ENCODE measurements at regions not wholly inside any gene's neighbourhood (a gene's known extent, or its start where the extent isn't known, plus 50 kb on each side); places are given as distances from the start of the nearest gene placed in this dataset.

DNA sequence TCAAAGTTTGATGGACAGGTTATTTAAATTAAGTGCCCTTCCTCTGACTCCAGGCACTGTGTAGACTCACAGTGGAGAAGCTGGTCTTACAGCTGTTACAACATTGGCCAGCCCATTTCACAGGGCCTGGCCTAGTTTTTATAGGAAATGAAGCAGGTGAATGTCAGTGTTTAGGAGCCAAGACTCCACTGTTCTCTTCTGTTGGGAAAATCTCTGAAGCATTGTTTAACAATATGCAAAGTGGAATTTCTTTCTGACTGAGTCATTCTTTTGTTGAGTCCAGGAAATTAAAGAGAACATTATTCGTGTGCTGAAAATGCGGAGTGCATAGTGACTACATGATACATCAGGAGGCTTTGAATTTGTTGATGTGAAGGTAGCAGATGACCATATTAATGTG lies 64.7 kb downstream of the ARRDC4 start:
- H3K36me3 Mint-ChIP-seq: no peaks in the 10 kb centered on the region
- H3K4me3 Mint-ChIP-seq: no peak overlapping the region
- ATAC-seq (ENCODE audit: low read depth) (no peak), DNase-seq (ENCODE audit: low spot score in 2 of 2) (no peak)
- H3K27me3 Mint-ChIP-seq: no peaks in the 10 kb centered on the region
- peaks cover 7% of the 10 kb centered on the region for H3K9me3 Mint-ChIP-seq
- H3K27ac Mint-ChIP-seq: no peak overlapping the region
- no peaks in the 10 kb centered on the region for H3K4me1 Mint-ChIP-seq

DNA sequence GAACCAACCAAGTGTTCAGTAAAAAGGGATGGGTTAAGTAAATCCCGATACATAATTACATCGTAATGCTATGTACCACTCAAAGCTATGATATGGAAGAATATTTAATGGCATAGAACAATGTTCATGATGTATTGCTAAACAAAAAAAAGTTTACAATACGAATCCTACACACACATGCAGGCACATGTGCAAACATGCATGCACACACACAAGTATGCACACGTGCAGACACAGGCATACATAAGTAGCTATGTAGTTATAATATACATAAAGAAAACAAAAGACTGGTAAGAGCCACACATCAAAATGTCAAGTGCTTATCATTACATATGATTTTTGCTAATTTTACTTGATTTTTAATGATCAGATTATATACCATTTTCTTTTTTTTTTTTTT lies 74.2 kb downstream of the ARRDC4 start:
- H3K36me3 Mint-ChIP-seq: no peaks in the 10 kb centered on the region
- H3K27ac Mint-ChIP-seq: no peak overlapping the region
- H3K9me3 Mint-ChIP-seq: no peaks in the 10 kb centered on the region
- no peak overlapping the region for H3K4me3 Mint-ChIP-seq
- DNase-seq (ENCODE audit: low spot score in 2 of 2) (no peak), ATAC-seq (ENCODE audit: low read depth) (no peak)
- no peaks in the 10 kb centered on the region for H3K4me1 Mint-ChIP-seq
- no peaks in the 10 kb centered on the region for H3K27me3 Mint-ChIP-seq

DNA sequence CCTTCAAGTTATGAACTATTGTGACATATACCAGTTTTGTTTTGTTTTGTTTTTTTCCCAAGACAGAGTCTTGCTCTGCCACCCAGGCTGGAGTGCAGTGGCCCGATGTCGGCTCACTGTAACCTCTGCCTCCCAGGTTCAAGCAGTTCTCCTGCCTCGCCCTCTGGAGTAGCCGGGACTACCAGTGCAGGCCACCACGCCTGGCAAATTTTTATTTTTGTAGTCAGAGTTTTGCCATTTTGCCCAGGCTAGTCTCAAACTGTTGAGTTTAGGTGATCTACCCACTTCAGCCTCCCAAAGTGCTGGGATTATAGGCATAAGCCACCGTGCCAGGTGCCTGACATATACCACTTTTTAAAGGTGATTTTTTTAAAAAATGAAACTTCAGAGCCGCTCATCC lies 74.6 kb downstream of the ARRDC4 start:
- no peaks in the 10 kb centered on the region for H3K27me3 Mint-ChIP-seq
- no peaks in the 10 kb centered on the region for H3K4me1 Mint-ChIP-seq
- no peak for ATAC-seq (ENCODE audit: low read depth)
- H3K9me3 Mint-ChIP-seq: no peaks in the 10 kb centered on the region
- no peak overlapping the region for H3K27ac Mint-ChIP-seq
- no peak for DNase-seq (ENCODE audit: low spot score in 2 of 2)
- H3K4me3 Mint-ChIP-seq: no peak overlapping the region
- H3K36me3 Mint-ChIP-seq: no peaks in the 10 kb centered on the region

DNA sequence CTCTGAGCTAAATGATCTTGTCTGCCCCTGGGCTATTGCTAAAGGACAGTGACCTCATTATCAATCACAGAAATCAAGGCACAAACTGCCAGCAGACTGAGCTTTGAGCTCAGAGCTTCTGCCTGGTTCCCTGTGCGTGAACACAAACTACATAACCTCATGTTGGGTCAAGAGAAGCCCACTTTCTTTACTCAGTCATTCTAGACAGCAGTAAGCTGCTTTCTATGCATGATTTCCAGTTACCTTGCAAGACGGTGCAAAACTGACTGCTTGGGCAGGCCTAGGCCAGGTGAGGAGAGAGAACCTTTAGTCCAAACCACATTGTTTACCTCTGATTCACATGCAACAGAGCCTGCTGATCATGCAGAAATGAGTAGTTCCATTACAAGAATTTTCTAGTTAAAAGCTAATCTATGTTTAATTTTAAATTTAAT lies 75.1 kb downstream of the ARRDC4 start:
- Mint-ChIP-seq H3K27ac (no peak overlapping the region), H3K27me3 (no peaks in the 10 kb centered on the region), H3K4me3 (no peak overlapping the region), H3K36me3 (no peaks in the 10 kb centered on the region), H3K9me3 (no peaks in the 10 kb centered on the region), H3K4me1 (no peaks in the 10 kb centered on the region)
- ATAC-seq (ENCODE audit: low read depth) (no peak), DNase-seq (ENCODE audit: low spot score in 2 of 2) (no peak)

DNA sequence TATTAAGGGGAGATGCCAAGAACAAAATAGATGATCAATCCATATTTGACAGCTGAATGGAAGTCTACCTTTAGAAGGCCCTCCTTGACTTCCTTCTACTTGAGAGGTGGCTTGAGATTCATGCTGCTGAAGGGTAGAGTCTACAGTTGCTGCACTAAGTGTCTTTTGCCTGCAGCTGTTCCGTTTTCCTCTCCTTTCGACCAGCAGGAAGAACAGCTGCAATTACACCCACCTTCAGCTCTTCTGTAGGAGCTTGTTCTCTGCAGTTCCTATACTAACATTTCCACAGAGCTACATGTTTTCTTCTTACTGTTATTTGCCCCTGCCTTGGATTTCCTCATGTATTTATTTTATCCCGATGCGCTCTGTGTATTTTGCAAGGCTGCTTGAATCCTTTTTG lies 79.1 kb downstream of the ARRDC4 start:
- DNase-seq (ENCODE audit: low spot score in 2 of 2): no peak
- Mint-ChIP-seq H3K9me3 (peaks cover 3% of the 10 kb centered on the region), H3K27me3 (no peaks in the 10 kb centered on the region), H3K27ac (no peak overlapping the region), H3K4me1 (no peaks in the 10 kb centered on the region), H3K4me3 (no peak overlapping the region), H3K36me3 (no peaks in the 10 kb centered on the region)
- no peak for ATAC-seq (ENCODE audit: low read depth)

DNA sequence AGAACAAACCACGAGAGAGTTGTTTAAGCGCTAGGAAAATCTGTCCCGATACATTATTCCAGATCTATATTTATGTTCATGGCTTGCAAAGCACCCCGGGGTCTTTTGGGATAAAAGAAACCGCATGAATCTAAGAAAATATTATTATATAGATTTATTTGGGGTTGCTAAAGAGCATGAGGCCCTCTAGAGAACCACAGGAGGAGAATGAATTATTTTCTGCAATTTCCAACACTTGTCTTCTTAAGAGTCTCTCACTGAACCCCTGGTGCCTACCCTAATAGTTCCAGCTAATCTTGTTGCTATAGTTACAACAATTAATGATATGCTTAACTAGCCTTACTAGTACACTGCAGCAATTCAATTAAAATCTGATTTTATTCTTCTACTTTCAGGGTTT lies 79.6 kb downstream of the ARRDC4 start:
- no peaks in the 10 kb centered on the region for H3K36me3 Mint-ChIP-seq
- no peak overlapping the region for H3K4me3 Mint-ChIP-seq
- H3K4me1 Mint-ChIP-seq: no peaks in the 10 kb centered on the region
- no peak overlapping the region for H3K27ac Mint-ChIP-seq
- H3K9me3 Mint-ChIP-seq: peaks cover 3% of the 10 kb centered on the region
- H3K27me3 Mint-ChIP-seq: no peaks in the 10 kb centered on the region
- ATAC-seq (ENCODE audit: low read depth) (no peak), DNase-seq (ENCODE audit: low spot score in 2 of 2) (no peak)

DNA sequence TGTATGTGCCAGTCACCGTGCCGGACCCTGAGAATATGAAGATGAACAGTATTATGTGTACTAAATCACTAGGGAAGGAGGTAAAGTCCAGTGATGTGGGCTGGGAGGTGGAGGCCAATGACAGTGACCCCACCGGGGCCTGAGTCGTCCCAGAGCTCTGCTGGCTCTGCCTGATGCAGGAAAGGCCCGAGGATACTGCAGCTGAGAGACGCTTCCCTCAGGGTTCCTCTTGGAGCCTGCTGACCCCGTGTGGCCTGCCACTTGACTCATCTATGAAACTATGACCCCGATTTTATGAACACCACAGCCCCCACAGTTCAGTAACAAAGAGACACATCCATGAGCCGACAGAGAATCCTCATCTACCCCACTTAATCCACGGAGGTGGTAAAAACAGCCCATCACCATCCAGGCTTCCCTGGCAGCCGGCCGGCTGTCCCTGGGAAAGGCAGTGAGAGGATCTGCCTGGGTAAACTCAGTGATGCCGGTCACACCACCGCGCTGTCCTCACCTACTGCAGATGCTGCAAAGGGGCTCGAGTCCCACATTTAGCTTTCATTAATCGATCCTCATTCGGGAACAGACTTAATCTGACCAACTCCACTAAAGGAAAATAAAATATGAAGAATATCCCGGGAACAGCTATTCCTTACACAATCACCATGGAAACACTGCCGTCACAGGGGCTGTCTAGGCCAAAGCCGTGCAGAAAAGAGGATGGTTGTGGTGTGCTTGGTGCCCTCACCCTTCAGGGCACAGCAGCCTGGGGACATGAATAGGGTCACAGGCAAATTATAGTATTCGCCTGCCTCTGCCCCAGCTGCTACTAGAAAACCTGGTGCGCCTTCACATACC lies 82.9 kb downstream of the ARRDC4 start:
- no peak for ATAC-seq (ENCODE audit: low read depth)
- Mint-ChIP-seq H3K27me3 (peaks cover 2% of the 10 kb centered on the region), H3K9me3 (peaks cover 9% of the 10 kb centered on the region), H3K4me1 (no peaks in the 10 kb centered on the region), H3K27ac (no peak overlapping the region), H3K36me3 (no peaks in the 10 kb centered on the region), H3K4me3 (no peak overlapping the region)
- DNase-seq (ENCODE audit: low spot score in 2 of 2): no peak

DNA sequence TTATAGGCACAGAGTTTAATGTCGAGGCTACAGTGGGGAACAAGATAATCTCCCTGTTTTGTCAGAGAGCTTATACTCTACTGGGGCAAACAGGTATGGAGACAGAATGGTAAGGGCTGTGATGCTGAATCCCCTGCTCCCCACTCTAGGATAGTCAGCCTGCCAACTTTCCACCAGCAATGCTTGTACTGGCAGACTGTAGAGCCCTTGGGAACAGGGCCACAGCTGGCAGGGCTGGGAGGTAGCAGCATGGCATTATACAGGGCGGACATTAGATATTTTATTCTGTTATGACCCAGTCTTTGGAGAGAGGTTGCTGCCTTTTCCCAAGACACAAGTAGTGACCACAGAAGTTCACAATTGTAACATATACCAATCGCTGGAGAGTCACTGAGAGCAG lies 91.2 kb downstream of the ARRDC4 start:
- no peak overlapping the region for H3K4me3 Mint-ChIP-seq
- H3K9me3 Mint-ChIP-seq: peaks cover 16% of the 10 kb centered on the region
- ATAC-seq (ENCODE audit: low read depth) (no peak), DNase-seq (ENCODE audit: low spot score in 2 of 2) (no peak)
- peaks cover 2% of the 10 kb centered on the region for H3K27me3 Mint-ChIP-seq
- H3K4me1 Mint-ChIP-seq: no peaks in the 10 kb centered on the region
- H3K36me3 Mint-ChIP-seq: no peaks in the 10 kb centered on the region
- H3K27ac Mint-ChIP-seq: no peak overlapping the region

DNA sequence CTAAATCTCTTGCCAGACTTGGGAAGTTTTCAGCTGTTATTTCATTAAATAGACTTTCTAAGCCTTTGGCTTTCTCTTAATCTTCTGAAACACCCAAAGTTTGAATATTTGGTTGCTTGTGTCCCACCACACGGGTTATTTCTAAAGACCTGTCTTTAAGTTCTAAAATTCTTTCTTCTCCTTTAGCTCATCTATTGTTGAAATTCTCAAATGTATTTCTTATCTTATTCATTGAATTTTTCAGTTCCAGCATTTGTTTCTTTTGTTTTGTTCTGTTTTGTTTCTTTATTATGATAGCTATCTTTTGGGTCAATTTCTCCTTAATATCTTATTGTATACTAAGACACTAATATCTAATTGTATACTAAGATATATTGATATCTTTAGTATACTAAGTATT lies 97.0 kb downstream of the ARRDC4 start:
- peaks cover 17% of the 10 kb centered on the region for H3K9me3 Mint-ChIP-seq
- DNase-seq (ENCODE audit: low spot score in 2 of 2) (no peak), ATAC-seq (ENCODE audit: low read depth) (no peak)
- H3K4me1 Mint-ChIP-seq: no peaks in the 10 kb centered on the region
- H3K27ac Mint-ChIP-seq: no peak overlapping the region
- no peaks in the 10 kb centered on the region for H3K27me3 Mint-ChIP-seq
- H3K4me3 Mint-ChIP-seq: no peak overlapping the region
- H3K36me3 Mint-ChIP-seq: no peaks in the 10 kb centered on the region

DNA sequence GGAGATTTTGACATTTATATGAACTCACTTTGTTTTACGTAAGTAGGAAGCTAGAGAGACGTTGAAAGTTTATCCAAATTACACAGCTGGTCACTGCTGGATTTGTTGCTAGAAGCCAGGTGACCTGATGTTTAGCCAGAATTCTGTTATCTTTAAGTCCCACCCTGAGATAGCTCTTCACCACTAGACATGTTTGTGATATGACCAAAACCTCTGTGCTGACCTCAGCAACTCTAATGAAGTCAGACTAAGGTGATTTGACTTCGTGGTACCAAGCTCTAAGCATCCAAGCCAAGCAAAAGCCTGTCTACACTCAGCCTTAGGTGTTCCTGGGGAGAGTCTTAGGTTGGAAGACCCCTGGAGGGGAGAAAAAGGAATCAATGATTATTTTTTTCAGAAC lies 102.4 kb downstream of the ARRDC4 start:
- Mint-ChIP-seq H3K27me3 (peaks cover 2% of the 10 kb centered on the region), H3K27ac (no peak overlapping the region), H3K4me3 (no peak overlapping the region), H3K36me3 (no peaks in the 10 kb centered on the region), H3K9me3 (peaks cover 7% of the 10 kb centered on the region), H3K4me1 (no peaks in the 10 kb centered on the region)
- no peak for DNase-seq (ENCODE audit: low spot score in 2 of 2)
- no peak for ATAC-seq (ENCODE audit: low read depth)

DNA sequence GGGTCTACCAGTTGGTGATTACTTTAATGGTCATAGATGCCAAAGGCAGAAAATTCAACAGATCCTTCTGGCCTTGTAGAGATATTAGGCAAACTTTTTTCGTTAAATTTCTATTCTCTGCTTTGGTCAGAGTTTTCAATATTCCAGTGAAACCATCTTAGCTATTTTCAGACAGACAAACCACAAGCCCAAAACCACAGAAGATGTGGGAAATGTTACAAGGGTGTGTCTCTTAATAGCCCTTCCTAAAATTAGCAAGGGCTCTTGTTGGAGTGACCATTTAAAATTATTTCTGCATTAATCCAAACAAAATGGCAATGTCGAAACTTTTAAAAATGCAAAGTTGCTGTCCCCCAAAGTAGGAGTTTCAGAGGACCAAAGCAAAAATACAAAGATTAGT lies 102.8 kb downstream of the ARRDC4 start:
- Mint-ChIP-seq H3K27ac (no peak overlapping the region), H3K4me3 (no peak overlapping the region), H3K36me3 (no peaks in the 10 kb centered on the region), H3K9me3 (peaks cover 6% of the 10 kb centered on the region), H3K27me3 (peaks cover 2% of the 10 kb centered on the region), H3K4me1 (no peaks in the 10 kb centered on the region)
- ATAC-seq (ENCODE audit: low read depth) (no peak), DNase-seq (ENCODE audit: low spot score in 2 of 2) (no peak)

DNA sequence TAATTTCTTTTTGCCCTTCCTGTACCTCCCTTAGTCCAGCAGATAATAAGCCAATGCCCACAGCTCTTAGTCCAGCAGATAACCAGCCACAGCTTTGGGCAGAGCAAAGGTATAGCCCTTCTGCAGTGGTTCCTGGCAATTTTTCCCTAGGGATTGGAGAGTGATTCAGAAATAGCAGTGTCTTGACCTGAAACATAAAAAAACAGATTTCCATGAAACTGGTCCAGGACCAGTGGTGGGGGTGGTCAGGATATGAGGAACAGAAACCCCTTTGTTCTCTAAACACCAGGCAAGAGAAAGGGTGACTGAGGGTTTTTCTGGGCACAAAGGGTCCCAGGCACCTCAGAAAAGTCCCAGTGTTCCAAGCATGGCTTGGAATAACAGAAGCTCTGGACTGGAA lies 103.4 kb downstream of the ARRDC4 start:
- ATAC-seq (ENCODE audit: low read depth) (no peak), DNase-seq (ENCODE audit: low spot score in 2 of 2) (no peak)
- H3K27ac Mint-ChIP-seq: no peak overlapping the region
- no peaks in the 10 kb centered on the region for H3K36me3 Mint-ChIP-seq
- H3K27me3 Mint-ChIP-seq: peaks cover 2% of the 10 kb centered on the region
- H3K4me3 Mint-ChIP-seq: no peak overlapping the region
- H3K9me3 Mint-ChIP-seq: peaks cover 4% of the 10 kb centered on the region
- no peaks in the 10 kb centered on the region for H3K4me1 Mint-ChIP-seq

DNA sequence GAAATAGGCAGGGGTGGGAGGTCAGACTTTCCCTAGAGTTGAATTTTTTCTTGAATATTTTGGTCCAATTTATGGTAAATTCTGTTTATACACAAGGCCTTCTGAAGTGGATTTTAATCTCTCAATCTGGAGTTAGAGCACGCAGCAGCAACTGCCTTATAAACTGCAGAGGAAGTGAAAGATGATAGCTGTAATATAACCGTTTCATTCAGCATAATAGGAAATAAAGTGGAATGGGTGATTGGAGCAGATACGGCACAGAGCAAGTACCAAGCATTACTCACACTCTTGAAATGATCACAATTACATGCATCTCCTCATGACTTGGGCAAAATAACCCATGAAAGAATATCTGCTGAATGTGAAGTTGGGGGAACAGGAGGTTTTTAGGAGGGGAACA lies 106.8 kb downstream of the ARRDC4 start:
- no peak for DNase-seq (ENCODE audit: low spot score in 2 of 2)
- no peak overlapping the region for H3K4me3 Mint-ChIP-seq
- no peaks in the 10 kb centered on the region for H3K36me3 Mint-ChIP-seq
- ATAC-seq (ENCODE audit: low read depth): no peak
- H3K4me1 Mint-ChIP-seq: no peaks in the 10 kb centered on the region
- peaks cover 2% of the 10 kb centered on the region for H3K27me3 Mint-ChIP-seq
- no peaks in the 10 kb centered on the region for H3K9me3 Mint-ChIP-seq
- H3K27ac Mint-ChIP-seq: no peak overlapping the region

DNA sequence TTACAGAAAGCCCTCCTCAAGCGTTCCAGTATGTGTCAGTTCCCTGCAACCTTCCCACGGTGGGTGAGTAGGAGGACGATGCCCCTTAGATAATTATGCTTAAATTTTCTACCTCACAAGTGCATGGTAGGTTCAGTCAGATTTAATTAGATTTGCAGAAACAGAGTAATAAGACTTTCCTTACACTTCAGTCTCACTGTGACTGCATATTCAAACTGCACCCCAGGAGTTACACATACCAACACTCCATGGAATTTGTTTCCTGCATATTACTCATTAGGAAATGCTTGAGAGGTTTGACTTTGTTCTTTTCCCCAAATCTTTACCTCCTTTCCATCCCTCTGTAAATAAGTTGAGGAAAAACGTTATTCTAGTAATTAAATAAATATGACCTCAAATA lies 108.8 kb downstream of the ARRDC4 start:
- no peak for ATAC-seq (ENCODE audit: low read depth)
- Mint-ChIP-seq H3K9me3 (no peaks in the 10 kb centered on the region), H3K27ac (no peak overlapping the region), H3K36me3 (no peaks in the 10 kb centered on the region), H3K27me3 (no peaks in the 10 kb centered on the region), H3K4me3 (no peak overlapping the region), H3K4me1 (no peaks in the 10 kb centered on the region)
- no peak for DNase-seq (ENCODE audit: low spot score in 2 of 2)

DNA sequence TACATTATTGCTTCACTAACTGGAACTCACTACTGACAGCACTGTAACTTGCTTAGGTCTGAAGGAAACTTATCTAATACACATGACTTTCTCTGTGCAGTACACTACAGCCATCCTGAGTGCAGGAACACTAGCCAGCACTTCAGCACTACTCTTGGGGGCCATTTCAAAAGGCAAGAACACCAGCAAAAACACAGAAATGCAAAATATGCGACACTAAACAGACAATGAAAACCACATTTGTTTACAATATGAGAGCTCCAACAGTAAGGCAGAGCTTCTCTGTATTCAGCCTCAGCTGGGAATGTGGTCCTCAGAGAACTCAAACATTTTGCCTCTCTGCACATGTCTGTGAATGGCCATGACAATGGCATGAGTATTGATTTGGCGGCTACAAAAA lies 109.6 kb downstream of the ARRDC4 start:
- no peaks in the 10 kb centered on the region for H3K36me3 Mint-ChIP-seq
- ATAC-seq (ENCODE audit: low read depth): no peak
- no peak overlapping the region for H3K27ac Mint-ChIP-seq
- no peak for DNase-seq (ENCODE audit: low spot score in 2 of 2)
- no peaks in the 10 kb centered on the region for H3K4me1 Mint-ChIP-seq
- H3K27me3 Mint-ChIP-seq: no peaks in the 10 kb centered on the region
- no peak overlapping the region for H3K4me3 Mint-ChIP-seq
- H3K9me3 Mint-ChIP-seq: no peaks in the 10 kb centered on the region

Measured in memory B cell (primary cell).